H1 (cell line): ENCODE measurements at regions not wholly inside any gene's neighbourhood (a gene's known extent, or its start where the extent isn't known, plus 50 kb on each side); places are given as distances from the start of the nearest gene placed in this dataset.

Experiments used
- CTCF ChIA-PET: fragments of 300-600 bp; sonication (Branson Sonifier 250); formaldehyde crosslinking; loops from one replicate; lab custom pipeline; 2021; ENCODE audit not compliant: partially characterized antibody; lab: Charles Lee
- POLR2A ChIA-PET: fragments of 300-600 bp; sonication (Branson Sonifier 250); formaldehyde crosslinking; loops from one replicate; lab custom pipeline; 2021; ENCODE audit warnings: inconsistent platforms; ENCODE audit not compliant: partially characterized antibody; lab: Charles Lee
- DNase-seq, 2 experiments: peaks; one replicate each; pipeline versions ENCODE4 v3.0.0 to v3.0.0-alpha.2; 2010 to 2022; ENCODE audit warnings: low spot score in 2 of 2, low read depth in 1 of 2, mixed read lengths in 1 of 2
- FAIRE-seq: peaks from 2 replicates; lab custom pipeline; 2011; peaks lifted over from hg19 to GRCh38; lab: Jason Lieb, UNC
- H2AFZ ChIP-seq: 2 replicates; pipeline ENCODE4 v1.8.1; 2012; ENCODE audit warnings: low read length, inconsistent platforms
- H2AK5ac ChIP-seq: 2 replicates; pipeline ENCODE4 v1.6.1; 2013; ENCODE audit warnings: low read depth, low read length
- H2BK120ac ChIP-seq: replicated peaks from 2 replicates; pipeline ENCODE3; 2013; ENCODE audit warnings: low read depth, low read length, inconsistent platforms
- H2BK12ac ChIP-seq: 2 replicates; pipeline ENCODE4 v1.6.1; 2013; ENCODE audit warnings: low read depth, low read length
- H2BK15ac ChIP-seq: 2 replicates; pipeline ENCODE4 v1.6.1; 2013; ENCODE audit warnings: low read length
- H2BK20ac ChIP-seq: 2 replicates; pipeline ENCODE4 v1.6.1; 2013; ENCODE audit warnings: low read length
- H2BK5ac ChIP-seq: 2 replicates; pipeline ENCODE4 v1.6.1; 2013; ENCODE audit warnings: low read depth, low read length
- H3K14ac ChIP-seq: 2 replicates; pipeline ENCODE4 v1.6.1; 2013; ENCODE audit warnings: inconsistent platforms; ENCODE audit not compliant: insufficient read length
- H3K18ac ChIP-seq: 2 replicates; pipeline ENCODE4 v1.6.1; 2013; ENCODE audit warnings: low read length; ENCODE audit errors: extremely low read depth
- H3K23ac ChIP-seq: 2 replicates; pipeline ENCODE4 v1.6.1; 2013; ENCODE audit warnings: inconsistent platforms; ENCODE audit not compliant: insufficient read length
- H3K23me2 ChIP-seq: 2 replicates; pipeline ENCODE4 v1.6.1; 2013; ENCODE audit warnings: low read depth, low read length
- H3K27ac ChIP-seq: 2 replicates; pipeline ENCODE4 v1.6.1; 2011; ENCODE audit warnings: low read depth, low read length, inconsistent platforms
- H3K27me3 ChIP-seq, 4 experiments: replicated peaks in 1 of 4; 1 replicate in 1 of 4; 2 replicates in 3 of 4; pipeline versions ENCODE4 v1.6.1 to v1.8.1; 2011 to 2013; ENCODE audit warnings: low read length in 3 of 4, mild to moderate bottlenecking in 3 of 4, inconsistent platforms in 2 of 4, mixed read lengths in 2 of 4, moderate library complexity in 1 of 4; ENCODE audit not compliant: control insufficient read depth in 3 of 4, insufficient read depth in 3 of 4; ENCODE audit errors: extremely low read depth in 1 of 4
- H3K36me3 ChIP-seq, 4 experiments: 2 replicates each; pipeline versions ENCODE4 v1.6.1 to v1.8.1; 2011 to 2013; ENCODE audit warnings: mild to moderate bottlenecking in 4 of 4, low read length in 3 of 4, moderate library complexity in 2 of 4, control low read depth in 1 of 4, inconsistent platforms in 1 of 4; ENCODE audit not compliant: insufficient read depth in 4 of 4, control insufficient read depth in 2 of 4
- H3K4ac ChIP-seq: replicated peaks from 2 replicates; pipeline ENCODE3; 2013; ENCODE audit warnings: low read length, low read depth, mixed read lengths, inconsistent platforms; ENCODE audit not compliant: insufficient read length
- H3K4me1 ChIP-seq, 4 experiments: replicated peaks in 1 of 4; 1 replicate in 1 of 4; 2 replicates in 3 of 4; pipeline versions ENCODE4 v1.6.1 to v1.8.1; 2011 to 2013; ENCODE audit warnings: low read length in 3 of 4, inconsistent platforms in 2 of 4, mixed read lengths in 1 of 4; ENCODE audit not compliant: insufficient read depth in 4 of 4, control insufficient read depth in 3 of 4
- H3K4me2 ChIP-seq, 2 experiments: 2 replicates each; pipeline versions ENCODE4 v1.6.1 to v1.8.1; 2011 to 2013; ENCODE audit warnings: low read depth in 2 of 2, low read length in 2 of 2, control low read depth in 1 of 2, inconsistent platforms in 1 of 2, mild to moderate bottlenecking in 1 of 2; ENCODE audit not compliant: insufficient read depth in 1 of 2
- H3K4me3 ChIP-seq, 4 experiments: fragments of 200-600, 300-600 bp in 1 of 4; sonication (generic), shearing (Covaris generic), sonication (Bioruptor Twin) in 1 of 4; 2 replicates each; pipeline versions ENCODE4 v1.5.1 to v1.8.1; 2011 to 2016; ENCODE audit warnings: low read length in 4 of 4, low read depth in 3 of 4, control low read depth in 2 of 4, inconsistent platforms in 2 of 4, mild to moderate bottlenecking in 2 of 4, mixed read lengths in 1 of 4, moderate library complexity in 1 of 4; ENCODE audit not compliant: insufficient read depth in 2 of 4; ENCODE audit errors: extremely low read depth in 1 of 4
- H3K56ac ChIP-seq: replicated peaks from 2 replicates; pipeline ENCODE3; 2013; ENCODE audit warnings: low read depth, mild to moderate bottlenecking, mixed read lengths, low read length, inconsistent platforms; ENCODE audit not compliant: insufficient read length
- H3K79me1 ChIP-seq: 2 replicates; pipeline ENCODE4 v1.6.1; 2013; ENCODE audit warnings: low read depth, low read length, control low read depth
- H3K79me2 ChIP-seq, 2 experiments: 2 replicates each; pipeline versions ENCODE4 v1.6.1 to v1.8.1; 2012 to 2013; ENCODE audit warnings: low read length in 2 of 2, mild to moderate bottlenecking in 2 of 2, inconsistent platforms in 1 of 2; ENCODE audit not compliant: insufficient read depth in 2 of 2, control insufficient read depth in 1 of 2
- H3K9ac ChIP-seq, 4 experiments: replicated peaks in 1 of 4; 1 replicate in 1 of 4; 2 replicates in 3 of 4; pipeline versions ENCODE4 v1.6.1 to v1.8.1; 2011 to 2013; ENCODE audit warnings: low read depth in 3 of 4, low read length in 3 of 4, control low read depth in 2 of 4, mild to moderate bottlenecking in 2 of 4, moderate library complexity in 2 of 4, inconsistent platforms in 1 of 4; ENCODE audit errors: extremely low read depth in 1 of 4
- H3K9me3 ChIP-seq, 2 experiments: 2 replicates each; pipeline versions ENCODE4 v1.6.1 to v1.8.1; 2012 to 2013; ENCODE audit warnings: mild to moderate bottlenecking in 2 of 2, moderate library complexity in 2 of 2, control low read depth in 1 of 2, inconsistent platforms in 1 of 2, low read depth in 1 of 2, low read length in 1 of 2, mixed read lengths in 1 of 2; ENCODE audit not compliant: insufficient read depth in 2 of 2
- H4K20me1 ChIP-seq, 2 experiments: replicated peaks in 1 of 2; 2 replicates each; pipeline versions ENCODE3 to v1.8.1; 2011 to 2013; ENCODE audit warnings: inconsistent platforms in 2 of 2, low read length in 2 of 2, mild to moderate bottlenecking in 1 of 2; ENCODE audit not compliant: insufficient read depth in 2 of 2, control insufficient read depth in 1 of 2
- H4K5ac ChIP-seq: 2 replicates; pipeline ENCODE4 v1.6.1; 2013; ENCODE audit warnings: low read length, low read depth, mixed read lengths, inconsistent platforms; ENCODE audit not compliant: insufficient read length
- H4K8ac ChIP-seq: 2 replicates; pipeline ENCODE4 v1.8.0; 2013; ENCODE audit warnings: mild to moderate bottlenecking, moderate library complexity, low read length, inconsistent platforms; ENCODE audit not compliant: insufficient read depth; ENCODE audit errors: extremely low read depth
- H4K91ac ChIP-seq: replicated peaks from 2 replicates; pipeline ENCODE3; 2013; ENCODE audit warnings: low read length, mixed read lengths, inconsistent platforms; ENCODE audit not compliant: insufficient read length
- CTBP2 ChIP-seq: IDR thresholded peaks from 2 replicates; pipeline ENCODE4 v1.7.0; 2011; ENCODE audit warnings: borderline replicate concordance, mild to moderate bottlenecking, moderate library complexity, mixed read lengths, low read length; ENCODE audit not compliant: insufficient read depth, insufficient read length
- CTCF ChIP-seq, 3 experiments: IDR thresholded peaks; 1 replicate in 2 of 3; 2 replicates in 1 of 3; pipeline versions ENCODE4 v1.5.1 to v1.6.1; 2011; ENCODE audit warnings: low read length in 3 of 3, mild to moderate bottlenecking in 3 of 3, inconsistent platforms in 2 of 3, low read depth in 1 of 3, moderate library complexity in 1 of 3; ENCODE audit not compliant: insufficient read depth in 1 of 3; ENCODE audit errors: control extremely low read depth in 1 of 3
- EZH2 ChIP-seq: fragments of 200-600 bp; sonication (generic); IDR thresholded peaks from 2 replicates; pipeline ENCODE4 v1.7.1; 2012; ENCODE audit warnings: low read depth, mild to moderate bottlenecking, moderate library complexity, low read length, inconsistent platforms; ENCODE audit not compliant: severe bottlenecking
- PHF8 ChIP-seq: fragments of 200-600 bp; sonication (generic); conservative IDR thresholded peaks from 2 replicates; pipeline ENCODE4 v1.7.1; 2012; ENCODE audit warnings: low read depth, mild to moderate bottlenecking, inconsistent platforms, low read length, moderate library complexity
- RAD21 ChIP-seq, 2 experiments: IDR thresholded peaks in 1 of 2; conservative IDR thresholded peaks in 1 of 2; 2 replicates each; pipeline ENCODE4 v1.6.1; 2011; ENCODE audit warnings: low read depth in 2 of 2, low read length in 2 of 2, improper control_type of control experiment in 1 of 2, inconsistent platforms in 1 of 2, mild to moderate bottlenecking in 1 of 2, moderate library complexity in 1 of 2
- RXRA ChIP-seq: IDR thresholded peaks from 2 replicates; pipeline ENCODE4 v1.6.1; 2011; ENCODE audit warnings: low read depth, mild to moderate bottlenecking, low read length, moderate library complexity; ENCODE audit not compliant: insufficient read depth
- SP1 ChIP-seq: IDR thresholded peaks from 2 replicates; pipeline ENCODE4 v1.6.1; 2011; ENCODE audit warnings: low read depth, low read length
- WGBS, 2 experiments: shearing (Covaris generic) in 1 of 2; methylation state at CpG; one replicate each; pipeline versions ENCODE4 v1.1.6 to v1.1.7; 2013 to 2015; ENCODE audit warnings: low lambda C conversion rate in 2 of 2, mixed read lengths in 2 of 2, inconsistent platforms in 1 of 2, low coverage in 1 of 2, missing lambda C conversion rate in 1 of 2; ENCODE audit not compliant: insufficient replicate concordance in 2 of 2, insufficient coverage in 1 of 2, insufficient read length in 1 of 2; ENCODE audit errors: extremely low coverage in 1 of 2, missing lambda C conversion rate in 1 of 2; 5-methylcytosine and 5-hydroxymethylcytosine counted together

DNA sequence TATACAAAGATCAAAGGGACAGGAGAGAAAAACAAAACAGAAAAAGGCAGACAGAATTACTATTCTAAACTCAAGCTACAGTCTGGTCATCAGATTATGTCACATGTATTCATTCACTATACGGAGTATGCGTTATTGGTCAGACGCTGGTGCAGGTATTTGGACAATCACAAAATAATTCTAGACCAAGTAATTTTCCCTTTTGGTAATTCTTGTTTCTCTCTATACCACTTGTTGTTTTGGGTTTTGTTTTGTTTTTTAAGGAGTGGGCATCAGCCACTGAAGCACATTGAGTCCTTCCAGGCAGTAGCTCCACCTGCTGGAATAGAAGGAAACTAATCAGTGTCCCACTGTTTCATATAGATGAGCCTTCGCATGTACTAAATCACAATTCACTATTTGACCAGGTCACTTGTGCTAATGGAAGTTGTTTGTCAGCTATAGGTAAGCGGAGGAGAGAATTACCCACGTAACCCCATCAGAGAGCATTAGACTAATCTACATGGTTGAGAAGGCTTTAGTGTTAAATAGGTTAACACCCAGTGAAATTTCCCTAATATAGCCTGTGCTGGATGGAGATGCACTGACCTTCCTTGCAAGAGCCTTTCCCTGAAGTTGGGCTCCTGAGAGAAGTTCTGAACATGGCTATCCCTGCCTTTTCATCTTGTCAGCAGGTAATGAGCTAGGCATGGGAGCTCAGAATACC lies 77.9 kb downstream of the TNFAIP3 start:
- TF ChIP-seq EZH2 (no peak), PHF8 (no peak), CTBP2 (no peak), RAD21 (IDR thresholded peaks at IDR 0.05 in 1 of 2, conservative IDR thresholded peaks at IDR 0.05 in 1 of 2; ENCODE audit: low read depth in 2 of 2, low read length in 2 of 2) (peak; percentile 72 to 78), CTCF (IDR thresholded peaks at IDR 0.05; ENCODE audit: control extremely low read depth in 1 of 3, insufficient read depth in 1 of 3, low read depth in 1 of 3, low read length in 3 of 3) (peak in 2 of 3 experiments; percentile 65 to 76; a peak in 3 of 4 replicates), RXRA (no peak), SP1 (no peak)
- Histone ChIP-seq H3K79me2 (no peaks in the 10 kb centered on the region), H3K9me3 (no peaks in the 10 kb centered on the region), H4K20me1 (no peaks in the 10 kb centered on the region), H3K27me3 (no peaks in the 10 kb centered on the region), H3K23ac (no peak overlapping the region), H3K18ac (no peak overlapping the region), H2AFZ (no peak overlapping the region), H3K4ac (no peak overlapping the region), H4K5ac (no peak overlapping the region), H2BK12ac (no peak overlapping the region), H3K23me2 (no peaks in the 10 kb centered on the region; the same call in 1 of the 2 replicates), H3K27ac (no peak overlapping the region), H2AK5ac (no peak overlapping the region), H2BK5ac (no peak overlapping the region), H3K14ac (no peak overlapping the region), H3K56ac (no peak overlapping the region), H2BK15ac (no peak overlapping the region), H3K79me1 (no peaks in the 10 kb centered on the region), H3K36me3 (no peaks in the 10 kb centered on the region), H3K4me1 (no peaks in the 10 kb centered on the region), H3K9ac (no peak overlapping the region), H4K8ac (no peak overlapping the region), H3K4me3 (no peak overlapping the region), H3K4me2 (no peak overlapping the region), H2BK20ac (no peak overlapping the region), H2BK120ac (no peak overlapping the region), H4K91ac (no peak overlapping the region)
- WGBS, 2 experiments, result 67% methylated on average over 6 of the region's 6 CpGs; no CpG with 5 or more reads in 1 of the 2 experiments
- CTCF ChIA-PET, result interaction anchor here (0.5 to 5.4 kb wide), 43 partner anchors 10 to 477 kb away, joined by 3 to 36 read pairs (median 5); no protein-coding TSS in a partner anchor
- POLR2A ChIA-PET, result interaction anchor here (1.0 kb wide), 1 partner anchor 240 kb away, joined by 4 read pairs; no protein-coding TSS in a partner anchor
- FAIRE-seq (peak; percentile 91), DNase-seq (no peak)
